ENCODE measurements at regions not wholly inside any gene's neighbourhood (a gene's known extent, or its start where the extent isn't known, plus 50 kb on each side); places are given as distances from the start of the nearest gene placed in this dataset.

- no peak for TF ChIP-seq CTCF (IDR thresholded peaks at IDR 0.05)
- H3K9me3 ChIP-seq (ENCODE audit: control insufficient read depth, insufficient read depth, low read length) = no peaks in the 10 kb centered on the region
- intact Hi-C loops (cut with micrococcal nuclease) = no loop called here
- Mint-ChIP-seq H3K27ac (no peak overlapping the region), H3K9me3 (peaks cover 22 to 24% of the 10 kb centered on the region in 2 donors), H3K4me1 (no peaks in the 10 kb centered on the region), H3K36me3 (peaks cover 5% of the 10 kb centered on the region), H3K4me3 (no peak overlapping the region), H3K27me3 (ENCODE audit: low read depth in 2 of 2) (no peaks in the 10 kb centered on the region)
- no peak overlapping the region for H3K27ac ChIP-seq (ENCODE audit: low read length)
- no peak for DNase-seq
- H3K27me3 ChIP-seq (ENCODE audit: control insufficient read depth, insufficient read depth, low read length) = no peaks in the 10 kb centered on the region
- H3K36me3 ChIP-seq (ENCODE audit: control insufficient read depth, insufficient read depth, low read length) = no peaks in the 10 kb centered on the region
- WGBS (ENCODE audit: insufficient coverage) = 83% methylated on average over 3 of the region's 3 CpGs
- no peak for ATAC-seq
- H3K4me3 ChIP-seq (ENCODE audit: low read length) = no peak overlapping the region
- no peaks in the 10 kb centered on the region for H3K4me1 ChIP-seq (ENCODE audit: control insufficient read depth, insufficient read depth, low read length)
Observed at GRCh38 chr14:87231336-87232026, 761.5 kb downstream of the GALC start.

- DNase-seq = no peak
- no peak overlapping the region for H3K4me3 Mint-ChIP-seq
- H3K27me3 Mint-ChIP-seq (ENCODE audit: low read depth in 2 of 2) = no peaks in the 10 kb centered on the region
- H3K27ac Mint-ChIP-seq = no peak overlapping the region
- no peak for TF ChIP-seq CTCF (IDR thresholded peaks at IDR 0.05)
- no peak overlapping the region for H3K4me3 ChIP-seq (ENCODE audit: low read length)
- intact Hi-C loops (cut with micrococcal nuclease) = no loop called here
- no peak overlapping the region for H3K27ac ChIP-seq (ENCODE audit: low read length)
- peaks cover 4% of the 10 kb centered on the region for H3K36me3 Mint-ChIP-seq
- ATAC-seq = no peak
- H3K36me3 ChIP-seq (ENCODE audit: control insufficient read depth, insufficient read depth, low read length) = no peaks in the 10 kb centered on the region
- H3K27me3 ChIP-seq (ENCODE audit: control insufficient read depth, insufficient read depth, low read length) = no peaks in the 10 kb centered on the region
- H3K9me3 Mint-ChIP-seq = peaks cover 17 to 20% of the 10 kb centered on the region in 2 donors
- H3K4me1 Mint-ChIP-seq = no peaks in the 10 kb centered on the region
- H3K9me3 ChIP-seq (ENCODE audit: control insufficient read depth, insufficient read depth, low read length) = no peaks in the 10 kb centered on the region
- no peaks in the 10 kb centered on the region for H3K4me1 ChIP-seq (ENCODE audit: control insufficient read depth, insufficient read depth, low read length)
Observed at GRCh38 chr14:87230726-87231125, 762.3 kb downstream of the GALC start.

- DNase-seq (no peak), ATAC-seq (no peak)
- H3K4me1 ChIP-seq (ENCODE audit: control insufficient read depth, insufficient read depth, low read length) = no peaks in the 10 kb centered on the region
- no peaks in the 10 kb centered on the region for H3K9me3 ChIP-seq (ENCODE audit: control insufficient read depth, insufficient read depth, low read length)
- no peak overlapping the region for H3K27ac ChIP-seq (ENCODE audit: low read length)
- Mint-ChIP-seq H3K27ac (no peak overlapping the region), H3K9me3 (peaks cover 11 to 18% of the 10 kb centered on the region in 2 donors), H3K4me1 (no peaks in the 10 kb centered on the region), H3K27me3 (ENCODE audit: low read depth in 2 of 2) (no peaks in the 10 kb centered on the region), H3K4me3 (no peak overlapping the region), H3K36me3 (no peaks in the 10 kb centered on the region)
- no peak for TF ChIP-seq CTCF (IDR thresholded peaks at IDR 0.05)
- no peaks in the 10 kb centered on the region for H3K36me3 ChIP-seq (ENCODE audit: control insufficient read depth, insufficient read depth, low read length)
- no peaks in the 10 kb centered on the region for H3K27me3 ChIP-seq (ENCODE audit: control insufficient read depth, insufficient read depth, low read length)
- intact Hi-C loops (cut with micrococcal nuclease) = no loop called here
- no peak overlapping the region for H3K4me3 ChIP-seq (ENCODE audit: low read length)
- no CpG with 5 or more reads among the region's 1 CpG for WGBS (ENCODE audit: insufficient coverage)
Observed at GRCh38 chr14:87229131-87229530, 763.9 kb downstream of the GALC start.

GRCh38 chr14:87217023-87217422, 776.0 kb downstream of the GALC start:
- TF ChIP-seq CTCF (IDR thresholded peaks at IDR 0.05) = no peak
- Histone ChIP-seq H3K27me3 (ENCODE audit: control insufficient read depth, insufficient read depth, low read length) (no peaks in the 10 kb centered on the region), H3K9me3 (ENCODE audit: control insufficient read depth, insufficient read depth, low read length) (no peaks in the 10 kb centered on the region), H3K36me3 (ENCODE audit: control insufficient read depth, insufficient read depth, low read length) (no peaks in the 10 kb centered on the region), H3K27ac (ENCODE audit: low read length) (no peak overlapping the region), H3K4me1 (ENCODE audit: control insufficient read depth, insufficient read depth, low read length) (no peaks in the 10 kb centered on the region), H3K4me3 (ENCODE audit: low read length) (no peak overlapping the region)
- 89% methylated on average over 3 of the region's 3 CpGs for WGBS (ENCODE audit: insufficient coverage)
- intact Hi-C loops (cut with micrococcal nuclease) = no loop called here
- no peak for ATAC-seq
- Mint-ChIP-seq H3K4me3 (no peak overlapping the region), H3K36me3 (no peaks in the 10 kb centered on the region), H3K27me3 (ENCODE audit: low read depth in 2 of 2) (no peaks in the 10 kb centered on the region), H3K27ac (no peak overlapping the region), H3K4me1 (no peaks in the 10 kb centered on the region), H3K9me3 (peaks cover 6 to 12% of the 10 kb centered on the region in 2 donors)
- no peak for DNase-seq
